H1 (cell line): ENCODE measurements at regions not wholly inside any gene's neighbourhood (a gene's known extent, or its start where the extent isn't known, plus 50 kb on each side); places are given as distances from the start of the nearest gene placed in this dataset.

Source experiments
- CTCF ChIA-PET: fragments of 300-600 bp; sonication (Branson Sonifier 250); formaldehyde crosslinking; loops from one replicate; lab custom pipeline; 2021; ENCODE audit not compliant: partially characterized antibody; lab: Charles Lee
- POLR2A ChIA-PET: fragments of 300-600 bp; sonication (Branson Sonifier 250); formaldehyde crosslinking; loops from one replicate; lab custom pipeline; 2021; ENCODE audit warnings: inconsistent platforms; ENCODE audit not compliant: partially characterized antibody; lab: Charles Lee
- DNase-seq, 2 experiments: peaks; one replicate each; pipeline versions ENCODE4 v3.0.0 to v3.0.0-alpha.2; 2010 to 2022; ENCODE audit warnings: low spot score in 2 of 2, low read depth in 1 of 2, mixed read lengths in 1 of 2
- FAIRE-seq: peaks from 2 replicates; lab custom pipeline; 2011; peaks lifted over from hg19 to GRCh38; lab: Jason Lieb, UNC
- H2AFZ ChIP-seq: 2 replicates; pipeline ENCODE4 v1.8.1; 2012; ENCODE audit warnings: low read length, inconsistent platforms
- H2AK5ac ChIP-seq: 2 replicates; pipeline ENCODE4 v1.6.1; 2013; ENCODE audit warnings: low read depth, low read length
- H2BK120ac ChIP-seq: replicated peaks from 2 replicates; pipeline ENCODE3; 2013; ENCODE audit warnings: low read depth, low read length, inconsistent platforms
- H2BK12ac ChIP-seq: 2 replicates; pipeline ENCODE4 v1.6.1; 2013; ENCODE audit warnings: low read depth, low read length
- H2BK15ac ChIP-seq: 2 replicates; pipeline ENCODE4 v1.6.1; 2013; ENCODE audit warnings: low read length
- H2BK20ac ChIP-seq: 2 replicates; pipeline ENCODE4 v1.6.1; 2013; ENCODE audit warnings: low read length
- H2BK5ac ChIP-seq: 2 replicates; pipeline ENCODE4 v1.6.1; 2013; ENCODE audit warnings: low read depth, low read length
- H3K14ac ChIP-seq: 2 replicates; pipeline ENCODE4 v1.6.1; 2013; ENCODE audit warnings: inconsistent platforms; ENCODE audit not compliant: insufficient read length
- H3K18ac ChIP-seq: 2 replicates; pipeline ENCODE4 v1.6.1; 2013; ENCODE audit warnings: low read length; ENCODE audit errors: extremely low read depth
- H3K23ac ChIP-seq: 2 replicates; pipeline ENCODE4 v1.6.1; 2013; ENCODE audit warnings: inconsistent platforms; ENCODE audit not compliant: insufficient read length
- H3K23me2 ChIP-seq: 2 replicates; pipeline ENCODE4 v1.6.1; 2013; ENCODE audit warnings: low read depth, low read length
- H3K27ac ChIP-seq: 2 replicates; pipeline ENCODE4 v1.6.1; 2011; ENCODE audit warnings: low read depth, low read length, inconsistent platforms
- H3K27me3 ChIP-seq, 4 experiments: replicated peaks in 1 of 4; 1 replicate in 1 of 4; 2 replicates in 3 of 4; pipeline versions ENCODE4 v1.6.1 to v1.8.1; 2011 to 2013; ENCODE audit warnings: low read length in 3 of 4, mild to moderate bottlenecking in 3 of 4, inconsistent platforms in 2 of 4, mixed read lengths in 2 of 4, moderate library complexity in 1 of 4; ENCODE audit not compliant: control insufficient read depth in 3 of 4, insufficient read depth in 3 of 4; ENCODE audit errors: extremely low read depth in 1 of 4
- H3K36me3 ChIP-seq, 4 experiments: 2 replicates each; pipeline versions ENCODE4 v1.6.1 to v1.8.1; 2011 to 2013; ENCODE audit warnings: mild to moderate bottlenecking in 4 of 4, low read length in 3 of 4, moderate library complexity in 2 of 4, control low read depth in 1 of 4, inconsistent platforms in 1 of 4; ENCODE audit not compliant: insufficient read depth in 4 of 4, control insufficient read depth in 2 of 4
- H3K4ac ChIP-seq: replicated peaks from 2 replicates; pipeline ENCODE3; 2013; ENCODE audit warnings: low read length, low read depth, mixed read lengths, inconsistent platforms; ENCODE audit not compliant: insufficient read length
- H3K4me1 ChIP-seq, 4 experiments: replicated peaks in 1 of 4; 1 replicate in 1 of 4; 2 replicates in 3 of 4; pipeline versions ENCODE4 v1.6.1 to v1.8.1; 2011 to 2013; ENCODE audit warnings: low read length in 3 of 4, inconsistent platforms in 2 of 4, mixed read lengths in 1 of 4; ENCODE audit not compliant: insufficient read depth in 4 of 4, control insufficient read depth in 3 of 4
- H3K4me2 ChIP-seq, 2 experiments: 2 replicates each; pipeline versions ENCODE4 v1.6.1 to v1.8.1; 2011 to 2013; ENCODE audit warnings: low read depth in 2 of 2, low read length in 2 of 2, control low read depth in 1 of 2, inconsistent platforms in 1 of 2, mild to moderate bottlenecking in 1 of 2; ENCODE audit not compliant: insufficient read depth in 1 of 2
- H3K4me3 ChIP-seq, 4 experiments: fragments of 200-600, 300-600 bp in 1 of 4; sonication (generic), shearing (Covaris generic), sonication (Bioruptor Twin) in 1 of 4; 2 replicates each; pipeline versions ENCODE4 v1.5.1 to v1.8.1; 2011 to 2016; ENCODE audit warnings: low read length in 4 of 4, low read depth in 3 of 4, control low read depth in 2 of 4, inconsistent platforms in 2 of 4, mild to moderate bottlenecking in 2 of 4, mixed read lengths in 1 of 4, moderate library complexity in 1 of 4; ENCODE audit not compliant: insufficient read depth in 2 of 4; ENCODE audit errors: extremely low read depth in 1 of 4
- H3K56ac ChIP-seq: replicated peaks from 2 replicates; pipeline ENCODE3; 2013; ENCODE audit warnings: low read depth, mild to moderate bottlenecking, mixed read lengths, low read length, inconsistent platforms; ENCODE audit not compliant: insufficient read length
- H3K79me1 ChIP-seq: 2 replicates; pipeline ENCODE4 v1.6.1; 2013; ENCODE audit warnings: low read depth, low read length, control low read depth
- H3K79me2 ChIP-seq, 2 experiments: 2 replicates each; pipeline versions ENCODE4 v1.6.1 to v1.8.1; 2012 to 2013; ENCODE audit warnings: low read length in 2 of 2, mild to moderate bottlenecking in 2 of 2, inconsistent platforms in 1 of 2; ENCODE audit not compliant: insufficient read depth in 2 of 2, control insufficient read depth in 1 of 2
- H3K9ac ChIP-seq, 4 experiments: replicated peaks in 1 of 4; 1 replicate in 1 of 4; 2 replicates in 3 of 4; pipeline versions ENCODE4 v1.6.1 to v1.8.1; 2011 to 2013; ENCODE audit warnings: low read depth in 3 of 4, low read length in 3 of 4, control low read depth in 2 of 4, mild to moderate bottlenecking in 2 of 4, moderate library complexity in 2 of 4, inconsistent platforms in 1 of 4; ENCODE audit errors: extremely low read depth in 1 of 4
- H3K9me3 ChIP-seq, 2 experiments: 2 replicates each; pipeline versions ENCODE4 v1.6.1 to v1.8.1; 2012 to 2013; ENCODE audit warnings: mild to moderate bottlenecking in 2 of 2, moderate library complexity in 2 of 2, control low read depth in 1 of 2, inconsistent platforms in 1 of 2, low read depth in 1 of 2, low read length in 1 of 2, mixed read lengths in 1 of 2; ENCODE audit not compliant: insufficient read depth in 2 of 2
- H4K20me1 ChIP-seq, 2 experiments: replicated peaks in 1 of 2; 2 replicates each; pipeline versions ENCODE3 to v1.8.1; 2011 to 2013; ENCODE audit warnings: inconsistent platforms in 2 of 2, low read length in 2 of 2, mild to moderate bottlenecking in 1 of 2; ENCODE audit not compliant: insufficient read depth in 2 of 2, control insufficient read depth in 1 of 2
- H4K5ac ChIP-seq: 2 replicates; pipeline ENCODE4 v1.6.1; 2013; ENCODE audit warnings: low read length, low read depth, mixed read lengths, inconsistent platforms; ENCODE audit not compliant: insufficient read length
- H4K8ac ChIP-seq: 2 replicates; pipeline ENCODE4 v1.8.0; 2013; ENCODE audit warnings: mild to moderate bottlenecking, moderate library complexity, low read length, inconsistent platforms; ENCODE audit not compliant: insufficient read depth; ENCODE audit errors: extremely low read depth
- H4K91ac ChIP-seq: replicated peaks from 2 replicates; pipeline ENCODE3; 2013; ENCODE audit warnings: low read length, mixed read lengths, inconsistent platforms; ENCODE audit not compliant: insufficient read length
- BACH1 ChIP-seq: IDR thresholded peaks from 2 replicates; pipeline ENCODE4 v1.6.1; 2012; ENCODE audit warnings: low read length, improper control_type of control experiment
- BCL11A ChIP-seq, 2 experiments: IDR thresholded peaks; one replicate each; pipeline ENCODE4 v1.6.1; 2011; ENCODE audit warnings: low read depth in 2 of 2, low read length in 2 of 2, mild to moderate bottlenecking in 2 of 2
- BRCA1 ChIP-seq: IDR thresholded peaks from 2 replicates; pipeline ENCODE4 v1.6.1; 2012; ENCODE audit warnings: low read depth, low read length, improper control_type of control experiment
- CTBP2 ChIP-seq: IDR thresholded peaks from 2 replicates; pipeline ENCODE4 v1.7.0; 2011; ENCODE audit warnings: borderline replicate concordance, mild to moderate bottlenecking, moderate library complexity, mixed read lengths, low read length; ENCODE audit not compliant: insufficient read depth, insufficient read length
- HDAC2 ChIP-seq, 2 experiments: fragments of 300-600 bp in 1 of 2; sonication (generic) in 1 of 2; IDR thresholded peaks; 2 replicates each; pipeline ENCODE4 v1.6.1; 2011 to 2012; ENCODE audit warnings: low read depth in 2 of 2, low read length in 2 of 2, mild to moderate bottlenecking in 2 of 2, moderate library complexity in 2 of 2, borderline replicate concordance in 1 of 2, inconsistent platforms in 1 of 2
- KDM4A ChIP-seq: IDR thresholded peaks from one replicate; pipeline ENCODE4 v1.7.1; 2012; ENCODE audit warnings: low read depth, mild to moderate bottlenecking, moderate library complexity, low read length, inconsistent platforms; ENCODE audit not compliant: severe bottlenecking
- POU5F1 ChIP-seq: IDR thresholded peaks from 2 replicates; pipeline ENCODE4 v1.6.1; 2011; ENCODE audit warnings: low read depth, mild to moderate bottlenecking, low read length, moderate library complexity
- RBBP5 ChIP-seq: IDR thresholded peaks from 2 replicates; pipeline ENCODE4 v1.7.1; 2012; ENCODE audit warnings: low read depth, mild to moderate bottlenecking, inconsistent platforms, low read length, moderate library complexity, borderline replicate concordance
- RFX5 ChIP-seq: IDR thresholded peaks from 2 replicates; pipeline ENCODE4 v1.6.1; 2011; ENCODE audit warnings: low read depth, low read length, improper control_type of control experiment, borderline replicate concordance
- RNF2 ChIP-seq: fragments of 200-900, 300-1000 bp; sonication (generic); IDR thresholded peaks from 2 replicates; pipeline ENCODE4 v1.7.1; 2016; ENCODE audit warnings: borderline replicate concordance, low read depth, mild to moderate bottlenecking, antibody characterized with exemption, low read length; ENCODE audit not compliant: poor library complexity, severe bottlenecking; ENCODE audit errors: missing control alignments
- SIX5 ChIP-seq: IDR thresholded peaks from 2 replicates; pipeline ENCODE4 v1.6.1; 2011; ENCODE audit warnings: mild to moderate bottlenecking, low read depth, low read length
- SP1 ChIP-seq: IDR thresholded peaks from 2 replicates; pipeline ENCODE4 v1.6.1; 2011; ENCODE audit warnings: low read depth, low read length
- WGBS, 2 experiments: shearing (Covaris generic) in 1 of 2; methylation state at CpG; one replicate each; pipeline versions ENCODE4 v1.1.6 to v1.1.7; 2013 to 2015; ENCODE audit warnings: low lambda C conversion rate in 2 of 2, mixed read lengths in 2 of 2, inconsistent platforms in 1 of 2, low coverage in 1 of 2, missing lambda C conversion rate in 1 of 2; ENCODE audit not compliant: insufficient replicate concordance in 2 of 2, insufficient coverage in 1 of 2, insufficient read length in 1 of 2; ENCODE audit errors: extremely low coverage in 1 of 2, missing lambda C conversion rate in 1 of 2; 5-methylcytosine and 5-hydroxymethylcytosine counted together

- no peak for DNase-seq
- no peak overlapping the region for H3K4ac ChIP-seq
- TF ChIP-seq HDAC2 (IDR thresholded peaks at IDR 0.05; ENCODE audit: borderline replicate concordance in 1 of 2, low read depth in 2 of 2, low read length in 2 of 2) = no peak
- TF ChIP-seq RFX5 = no peak
- no peak for TF ChIP-seq BCL11A (IDR thresholded peaks at IDR 0.05; ENCODE audit: low read depth in 2 of 2, low read length in 2 of 2)
- TF ChIP-seq CTBP2 = no peak
- no peak for TF ChIP-seq SIX5
- no peak for TF ChIP-seq RBBP5
- no peak for TF ChIP-seq POU5F1
- TF ChIP-seq RNF2 = no peak
- no peak for TF ChIP-seq BACH1
- no peak for TF ChIP-seq SP1
- TF ChIP-seq KDM4A = no peak
- no peak for TF ChIP-seq BRCA1
- 47% methylated on average over 2 of the region's 2 CpGs; no CpG with 5 or more reads in 1 of the 2 experiments for WGBS, 2 experiments
- H3K4me2 ChIP-seq = no peak overlapping the region
- H2AFZ ChIP-seq = no peak overlapping the region
- no peak overlapping the region for H3K27ac ChIP-seq
- FAIRE-seq = no peak
- ChIA-PET CTCF (interaction anchor here (1.1 kb wide), 1 partner anchor 68 kb away, joined by 5 read pairs; no protein-coding TSS in a partner anchor), POLR2A (no interaction called here)
- no peak overlapping the region for H2BK12ac ChIP-seq
- H2BK20ac ChIP-seq = no peak overlapping the region
- no peak overlapping the region for H3K14ac ChIP-seq
- H3K23me2 ChIP-seq = no peaks in the 10 kb centered on the region
- no peak overlapping the region for H3K4me3 ChIP-seq
- no peak overlapping the region for H3K56ac ChIP-seq
- H2AK5ac ChIP-seq = no peak overlapping the region
- no peaks in the 10 kb centered on the region for H3K79me1 ChIP-seq
- H3K27me3 ChIP-seq = peaks cover 0 to 1% (median 0%) of the 10 kb centered on the region in 4 experiments; a peak in 1 of 7 replicates
- no peaks in the 10 kb centered on the region for H3K79me2 ChIP-seq
- H2BK120ac ChIP-seq = no peak overlapping the region
- H4K5ac ChIP-seq = no peak overlapping the region
- no peak overlapping the region for H3K18ac ChIP-seq
- H3K4me1 ChIP-seq = no peaks in the 10 kb centered on the region; a peak in 1 of 7 replicates
- no peak overlapping the region for H4K8ac ChIP-seq
- no peaks in the 10 kb centered on the region for H3K36me3 ChIP-seq
- no peak overlapping the region for H3K23ac ChIP-seq
- H4K91ac ChIP-seq = no peak overlapping the region
- H3K9me3 ChIP-seq = no peaks in the 10 kb centered on the region
- H2BK5ac ChIP-seq = no peak overlapping the region
- H2BK15ac ChIP-seq = no peak overlapping the region
- no peaks in the 10 kb centered on the region for H4K20me1 ChIP-seq
- H3K9ac ChIP-seq = no peak overlapping the region
These were observed 424.1 kb downstream of the NDFIP2 start for GRCh38 chr13:79905018-79905417.
